ENCODE measurements at regions not wholly inside any gene's neighbourhood (a gene's known extent, or its start where the extent isn't known, plus 50 kb on each side); places are given as distances from the start of the nearest gene placed in this dataset.

DNA sequence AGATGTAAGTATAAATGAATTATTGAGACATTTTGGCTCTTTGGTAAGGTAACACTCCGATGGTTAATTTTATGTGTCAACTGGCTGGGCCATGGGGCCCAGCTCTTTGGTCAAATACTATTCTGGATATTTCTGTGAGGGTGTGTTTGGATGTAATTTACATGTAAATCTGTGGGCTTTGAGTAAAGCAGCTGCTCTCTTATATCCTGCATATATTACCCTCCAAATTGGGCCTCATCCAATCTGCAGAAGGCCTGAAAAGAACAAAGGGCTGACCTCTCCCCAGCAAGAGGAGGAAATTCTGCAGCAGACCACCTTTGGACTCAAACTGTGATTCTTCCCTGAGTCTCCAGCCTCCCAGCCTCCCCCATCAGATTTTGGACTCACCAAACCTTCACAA, 464.1 kb downstream of the PLCL1 start:
- DNase-seq (ENCODE audit: low spot score), result no peak

DNA sequence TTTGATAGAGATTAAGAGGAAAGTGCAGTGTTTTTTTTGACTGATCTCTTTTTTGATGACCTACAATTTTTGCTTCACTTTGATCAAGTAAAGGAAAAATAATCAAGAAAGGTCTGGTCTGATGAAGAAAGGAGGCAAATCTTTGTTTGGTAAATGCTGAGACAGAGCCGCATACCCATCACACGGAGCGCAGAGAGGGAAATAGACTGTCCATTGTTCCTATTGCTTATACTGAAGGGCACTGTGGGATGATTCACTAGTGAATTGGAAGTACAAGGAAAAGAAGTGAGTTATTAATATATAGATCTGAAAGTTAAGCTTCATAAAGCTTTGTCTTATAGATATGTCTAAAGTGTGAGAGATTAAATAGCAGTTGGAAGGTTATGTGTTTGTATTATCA, 455.1 kb downstream of the PLCL1 start:
- no peak overlapping the region for H3K4me3 ChIP-seq
- no peak overlapping the region for H3K27ac ChIP-seq
- TF ChIP-seq, protein P1, sequence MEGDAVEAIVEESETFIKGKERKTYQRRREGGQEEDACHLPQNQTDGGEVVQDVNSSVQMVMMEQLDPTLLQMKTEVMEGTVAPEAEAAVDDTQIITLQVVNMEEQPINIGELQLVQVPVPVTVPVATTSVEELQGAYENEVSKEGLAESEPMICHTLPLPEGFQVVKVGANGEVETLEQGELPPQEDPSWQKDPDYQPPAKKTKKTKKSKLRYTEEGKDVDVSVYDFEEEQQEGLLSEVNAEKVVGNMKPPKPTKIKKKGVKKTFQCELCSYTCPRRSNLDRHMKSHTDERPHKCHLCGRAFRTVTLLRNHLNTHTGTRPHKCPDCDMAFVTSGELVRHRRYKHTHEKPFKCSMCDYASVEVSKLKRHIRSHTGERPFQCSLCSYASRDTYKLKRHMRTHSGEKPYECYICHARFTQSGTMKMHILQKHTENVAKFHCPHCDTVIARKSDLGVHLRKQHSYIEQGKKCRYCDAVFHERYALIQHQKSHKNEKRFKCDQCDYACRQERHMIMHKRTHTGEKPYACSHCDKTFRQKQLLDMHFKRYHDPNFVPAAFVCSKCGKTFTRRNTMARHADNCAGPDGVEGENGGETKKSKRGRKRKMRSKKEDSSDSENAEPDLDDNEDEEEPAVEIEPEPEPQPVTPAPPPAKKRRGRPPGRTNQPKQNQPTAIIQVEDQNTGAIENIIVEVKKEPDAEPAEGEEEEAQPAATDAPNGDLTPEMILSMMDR (IDR thresholded peaks at IDR 0.05), result no peak
- DNase-seq (ENCODE audit: low spot score), result no peak

More for the DNA sequence above, 464.1 kb downstream of the PLCL1 start:
- Histone ChIP-seq H3K27ac (no peak overlapping the region), H3K4me3 (no peak overlapping the region)
- TF ChIP-seq, protein P1 (IDR thresholded peaks at IDR 0.05), result no peak

DNA sequence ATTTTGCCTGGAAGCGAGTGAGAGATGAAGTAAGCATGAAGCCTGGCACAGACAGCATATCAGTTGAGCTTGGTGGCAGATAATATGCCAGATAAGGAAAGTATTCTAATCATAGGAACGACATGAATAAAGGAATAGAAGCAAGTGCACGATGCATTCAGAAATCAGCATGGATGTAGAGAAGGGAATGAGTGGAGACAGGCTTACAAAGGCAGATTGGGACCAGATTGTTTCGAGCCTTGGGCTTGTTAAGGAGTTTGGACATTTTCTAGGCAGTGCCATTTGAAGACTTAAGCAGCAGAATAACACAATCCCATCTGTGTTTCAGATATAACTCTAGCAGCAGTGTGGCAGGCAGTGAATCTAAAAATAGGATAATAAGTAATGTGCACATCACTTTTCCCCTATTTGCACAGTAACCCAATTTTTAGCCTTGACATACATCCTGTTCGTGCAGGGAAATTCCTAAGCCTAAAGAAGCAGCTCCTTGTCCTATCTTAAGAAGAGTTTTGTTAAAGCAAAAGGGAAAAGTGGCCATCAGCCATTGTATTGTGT, 450.2 kb downstream of the PLCL1 start:
- no peak overlapping the region for H3K4me3 ChIP-seq
- TF ChIP-seq, protein P1 (IDR thresholded peaks at IDR 0.05), result no peak
- no peak for DNase-seq (ENCODE audit: low spot score)
- no peak overlapping the region for H3K27ac ChIP-seq

DNA sequence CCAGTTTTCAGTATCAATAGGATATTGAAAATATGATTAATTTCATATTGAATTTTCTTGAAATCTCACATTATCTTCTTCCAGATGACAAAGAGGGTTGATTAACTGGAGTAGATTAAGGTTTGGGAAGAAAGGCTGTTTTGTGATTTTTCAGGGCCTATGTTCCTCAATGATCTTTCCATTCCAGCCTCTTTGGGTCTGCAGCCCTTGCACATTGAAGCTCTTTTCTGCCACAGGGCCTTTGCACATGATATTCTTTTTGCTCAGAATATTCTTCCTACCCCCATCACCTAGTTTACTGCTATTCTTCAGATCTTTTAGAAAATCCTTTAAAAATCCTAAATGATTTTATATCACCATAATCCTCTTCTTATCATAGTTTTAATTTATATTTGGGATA, 449.6 kb downstream of the PLCL1 start:
- no peak overlapping the region for H3K27ac ChIP-seq
- DNase-seq (ENCODE audit: low spot score), result no peak
- no peak overlapping the region for H3K4me3 ChIP-seq
- TF ChIP-seq, protein P1 (IDR thresholded peaks at IDR 0.05), result no peak

DNA sequence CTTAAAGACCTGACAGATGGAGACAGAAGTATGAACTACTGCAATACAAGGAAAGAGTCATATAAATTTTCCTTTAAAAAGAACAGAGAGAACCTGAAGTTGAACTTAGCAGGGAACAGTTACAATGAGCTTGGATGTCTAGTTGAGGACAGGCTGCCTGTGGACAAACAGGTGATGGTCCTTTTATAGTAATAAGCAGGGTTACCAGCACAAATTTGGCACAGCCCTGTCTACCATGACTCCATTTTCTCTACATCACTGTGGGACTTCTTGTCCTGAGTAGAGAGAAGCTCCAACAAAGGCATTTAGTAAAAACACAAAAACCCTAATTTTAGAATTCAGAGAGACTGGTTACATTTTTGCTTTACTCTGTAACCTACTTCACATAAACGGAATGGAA, 448.1 kb downstream of the PLCL1 start:
- no peak for DNase-seq (ENCODE audit: low spot score)
- TF ChIP-seq, protein P1 (IDR thresholded peaks at IDR 0.05), result no peak
- no peak overlapping the region for H3K4me3 ChIP-seq
- no peak overlapping the region for H3K27ac ChIP-seq

DNA sequence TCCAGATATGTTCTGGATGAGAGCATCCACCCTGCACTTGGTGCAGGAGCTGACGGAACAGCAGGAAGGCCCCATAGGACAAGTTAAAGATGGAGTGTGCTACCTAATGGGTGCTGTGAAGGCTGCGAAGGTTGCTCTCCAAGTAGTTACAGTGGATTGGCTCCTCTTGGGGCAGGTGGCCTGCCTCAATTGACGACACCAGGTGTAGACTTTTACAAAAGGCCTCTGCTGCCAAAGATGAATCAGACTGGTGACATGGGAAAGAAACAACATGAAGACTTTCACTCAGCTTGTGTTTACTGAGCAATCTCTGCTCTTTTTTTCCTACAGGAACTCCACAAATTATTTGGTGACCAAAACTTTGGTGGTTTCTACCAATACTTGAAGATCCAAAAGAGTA, 437.7 kb downstream of the PLCL1 start:
- TF ChIP-seq, protein P1 (IDR thresholded peaks at IDR 0.05), result no peak
- H3K27ac ChIP-seq, result no peak overlapping the region
- H3K4me3 ChIP-seq, result no peak overlapping the region
- DNase-seq (ENCODE audit: low spot score), result no peak

DNA sequence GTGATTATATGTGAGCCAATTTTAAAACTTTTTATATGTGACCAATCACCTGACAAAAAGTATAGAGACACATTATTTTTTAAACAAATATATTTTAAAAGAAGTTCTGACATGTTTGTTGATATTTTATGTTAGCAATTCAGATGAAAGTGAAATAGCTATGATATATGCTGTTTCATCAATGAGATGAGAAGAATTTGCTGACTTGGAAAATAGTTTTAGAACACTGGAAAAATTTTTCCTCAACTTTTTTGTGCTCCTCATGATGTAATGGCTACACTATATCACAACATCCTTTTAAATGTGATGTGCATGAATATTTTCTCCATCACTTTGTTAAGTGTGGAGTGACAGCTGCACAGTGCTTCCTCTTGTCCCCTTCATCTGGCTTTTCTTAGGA, 434.0 kb downstream of the PLCL1 start:
- Histone ChIP-seq H3K4me3 (no peak overlapping the region), H3K27ac (no peak overlapping the region)
- TF ChIP-seq, protein P1 (IDR thresholded peaks at IDR 0.05), result no peak

More for the DNA sequence above, 434.0 kb downstream of the PLCL1 start:
- no peak for DNase-seq (ENCODE audit: low spot score)
